ENCODE measurements at regions not wholly inside any gene's neighbourhood (a gene's known extent, or its start where the extent isn't known, plus 50 kb on each side); places are given as distances from the start of the nearest gene placed in this dataset.

- no peaks in the 10 kb centered on the region for H4K20me1 ChIP-seq (ENCODE audit: control insufficient read depth, insufficient read depth, low read length, poor library complexity, severe bottlenecking)
- H3K27me3 ChIP-seq (replicated peaks in 1 of 4; ENCODE audit: control extremely low read depth in 1 of 4, control insufficient read depth in 3 of 4, insufficient read depth in 4 of 4, low read length in 3 of 4), result peaks cover 0 to 6% (median 0%) of the 10 kb centered on the region in 4 experiments
- ATAC-seq (ENCODE audit: low read depth) (no peak), DNase-seq (no peak)
- H3K4me3 ChIP-seq (ENCODE audit: control extremely low read depth in 1 of 5, extremely low read depth in 1 of 5, insufficient read depth in 1 of 5, low read depth in 2 of 5, low read length in 4 of 5), result no peak overlapping the region
- POLR2A ChIA-PET, result no interaction called here
- intact Hi-C loops (cut with micrococcal nuclease), result no loop called here
- peaks cover 16% of the 10 kb centered on the region for H3K27me3 Mint-ChIP-seq
- H3K9me3 ChIP-seq (ENCODE audit: control extremely low read depth in 1 of 3, control insufficient read depth in 2 of 3, insufficient read depth in 1 of 3, low read length in 2 of 3), result no peaks in the 10 kb centered on the region
- no peaks in the 10 kb centered on the region for H3K4me1 ChIP-seq (ENCODE audit: control insufficient read depth in 2 of 2, insufficient read depth in 2 of 2, low read length in 2 of 2)
- no peak overlapping the region for H3K4me2 ChIP-seq (replicated peaks; ENCODE audit: low read depth, low read length, poor library complexity, severe bottlenecking)
- H3K27ac ChIP-seq (ENCODE audit: low read length in 2 of 2), result no peak overlapping the region
- CTCF ChIA-PET, result no interaction called here
- TF ChIP-seq EZH2 (IDR thresholded peaks at IDR 0.05; ENCODE audit: borderline replicate concordance, insufficient read depth, low read depth, low read length, poor library complexity, severe bottlenecking), result no peak
- TF ChIP-seq CTCF (IDR thresholded peaks at IDR 0.05), result no peak
- H2AFZ ChIP-seq (ENCODE audit: insufficient read depth, low read depth, low read length, poor library complexity, severe bottlenecking), result no peak overlapping the region
- no peaks in the 10 kb centered on the region for H3K79me2 ChIP-seq (ENCODE audit: control insufficient read depth, insufficient read depth, low read length)
- H3K4me3 Mint-ChIP-seq, result no peak overlapping the region
- H3K27ac Mint-ChIP-seq, result no peak overlapping the region
- no peaks in the 10 kb centered on the region for H3K36me3 ChIP-seq (replicated peaks in 1 of 2; ENCODE audit: control extremely low read depth in 1 of 2, control insufficient read depth in 1 of 2, extremely low read depth in 1 of 2, insufficient read depth in 2 of 2, low read length in 1 of 2)
- no peaks in the 10 kb centered on the region for H3K4me1 Mint-ChIP-seq
- WGBS (ENCODE audit: insufficient coverage), result 64% methylated on average over 3 of the region's 3 CpGs
- no peaks in the 10 kb centered on the region for H3K9me3 Mint-ChIP-seq (ENCODE audit: insufficient read depth)
- no peak overlapping the region for H3K9ac ChIP-seq (ENCODE audit: low read length)
These were observed 61.5 kb upstream of the TPM1 start for GRCh38 chr15:62981071-62981470.

GRCh38 chr15:62983956-62984355 lies 58.6 kb upstream of the TPM1 start:
- Mint-ChIP-seq H3K4me1 (no peaks in the 10 kb centered on the region), H3K9me3 (ENCODE audit: insufficient read depth) (no peaks in the 10 kb centered on the region), H3K4me3 (no peak overlapping the region), H3K27me3 (peaks cover 17% of the 10 kb centered on the region), H3K27ac (no peak overlapping the region)
- ATAC-seq (ENCODE audit: low read depth) (no peak), DNase-seq (no peak)
- Histone ChIP-seq H3K79me2 (ENCODE audit: control insufficient read depth, insufficient read depth, low read length) (no peaks in the 10 kb centered on the region), H3K4me2 (replicated peaks; ENCODE audit: low read depth, low read length, poor library complexity, severe bottlenecking) (no peak overlapping the region), H3K9ac (ENCODE audit: low read length) (no peak overlapping the region), H4K20me1 (ENCODE audit: control insufficient read depth, insufficient read depth, low read length, poor library complexity, severe bottlenecking) (no peaks in the 10 kb centered on the region), H3K27me3 (replicated peaks in 1 of 4; ENCODE audit: control extremely low read depth in 1 of 4, control insufficient read depth in 3 of 4, insufficient read depth in 4 of 4, low read length in 3 of 4) (peaks cover 0 to 11% (median 0%) of the 10 kb centered on the region in 4 experiments), H3K9me3 (ENCODE audit: control extremely low read depth in 1 of 3, control insufficient read depth in 2 of 3, insufficient read depth in 1 of 3, low read length in 2 of 3) (no peaks in the 10 kb centered on the region), H3K27ac (ENCODE audit: low read length in 2 of 2) (no peak overlapping the region), H3K4me1 (ENCODE audit: control insufficient read depth in 2 of 2, insufficient read depth in 2 of 2, low read length in 2 of 2) (no peaks in the 10 kb centered on the region), H2AFZ (ENCODE audit: insufficient read depth, low read depth, low read length, poor library complexity, severe bottlenecking) (no peak overlapping the region), H3K4me3 (ENCODE audit: control extremely low read depth in 1 of 5, extremely low read depth in 1 of 5, insufficient read depth in 1 of 5, low read depth in 2 of 5, low read length in 4 of 5) (no peak overlapping the region), H3K36me3 (replicated peaks in 1 of 2; ENCODE audit: control extremely low read depth in 1 of 2, control insufficient read depth in 1 of 2, extremely low read depth in 1 of 2, insufficient read depth in 2 of 2, low read length in 1 of 2) (no peaks in the 10 kb centered on the region)
- POLR2A ChIA-PET, result no interaction called here
- CTCF ChIA-PET, result no interaction called here
- 57% methylated on average over 5 of the region's 8 CpGs for WGBS (ENCODE audit: insufficient coverage)
- TF ChIP-seq EZH2 (IDR thresholded peaks at IDR 0.05; ENCODE audit: borderline replicate concordance, insufficient read depth, low read depth, low read length, poor library complexity, severe bottlenecking), result no peak
- no peak for TF ChIP-seq CTCF (IDR thresholded peaks at IDR 0.05)
- intact Hi-C loops (cut with micrococcal nuclease), result no loop called here

All from B cell (primary cell).